Thyroid gland (tissue), 4 donors: ENCODE measurements at regions not wholly inside any gene's neighbourhood (a gene's known extent, or its start where the extent isn't known, plus 50 kb on each side); places are given as distances from the start of the nearest gene placed in this dataset.

Experiments used
- DNase-seq, 2 donors: peaks; one replicate each; pipeline ENCODE4 v3.0.0-alpha.2; 2019
- H3K27ac ChIP-seq, 3 donors: fragments of 200-600 bp; sonication (generic); 1 replicate in 2 of 3; 2 replicates in 1 of 3; pipeline ENCODE4 v1.5.1; 2016 to 2019; ENCODE audit warnings: mild to moderate bottlenecking in 1 of 3, moderate library complexity in 1 of 3
- H3K27me3 ChIP-seq: fragments of 200-600 bp; sonication (generic); one replicate; pipeline ENCODE4 v1.5.1; 2019
- H3K36me3 ChIP-seq, 2 donors: fragments of 200-600 bp; sonication (generic); one replicate each; pipeline ENCODE4 v1.5.1; 2016 to 2019
- H3K4me1 ChIP-seq, 2 donors: fragments of 200-600 bp; sonication (generic); one replicate each; pipeline ENCODE4 v1.5.1; 2017 to 2019
- H3K4me3 ChIP-seq, 3 donors: fragments of 200-600 bp; sonication (generic); replicated peaks in 1 of 3; 1 replicate in 2 of 3; 2 replicates in 1 of 3; pipeline ENCODE4 v1.5.1; 2016; ENCODE audit warnings: mild to moderate bottlenecking in 1 of 3
- H3K9me3 ChIP-seq: fragments of 200-600 bp; sonication (generic); one replicate; pipeline ENCODE4 v1.5.1; 2017
- CTCF ChIP-seq, 6 experiments: fragments of 200-600 bp in 3 of 6; fragments of 450-650 bp in 3 of 6; sonication (generic) in 3 of 6; IDR thresholded peaks; one replicate each; pipeline ENCODE4 v1.5.1; 2016 to 2019; ENCODE audit warnings: antibody characterized with exemption in 6 of 6, mild to moderate bottlenecking in 2 of 6, inconsistent platforms in 1 of 6, moderate library complexity in 1 of 6
- POLR2A ChIP-seq, 2 donors: fragments of 450-650 bp; IDR thresholded peaks; one replicate each; pipeline ENCODE4 v1.6.1; 2017; ENCODE audit warnings: antibody characterized with exemption in 2 of 2, mild to moderate bottlenecking in 2 of 2, moderate library complexity in 1 of 2
- WGBS, 2 donors: methylation state at CpG; one replicate each; pipeline ENCODE4 v1.1.5; 2017; 5-methylcytosine and 5-hydroxymethylcytosine counted together
- intact Hi-C: fragments of 100-400 bp; cut with DNase I; formaldehyde crosslinking; loops from one replicate; pipeline ENCODE4 v1.15.1; 2023

- Histone ChIP-seq H3K27ac (no peak overlapping the region), H3K4me1 (no peaks in the 10 kb centered on the region), H3K36me3 (no peaks in the 10 kb centered on the region), H3K9me3 (no peaks in the 10 kb centered on the region), H3K4me3 (no peak overlapping the region), H3K27me3 (no peaks in the 10 kb centered on the region)
- intact Hi-C loops, result no loop called here
- DNase-seq, result no peak
- TF ChIP-seq CTCF (IDR thresholded peaks at IDR 0.05) (no peak), POLR2A (IDR thresholded peaks at IDR 0.05) (no peak)
- WGBS, 2 donors, result 58 to 72% methylated on average over 3 of the region's 3 CpGs
Measured at GRCh38 chr7:10815546-10815945, 158.1 kb upstream of the PHF14 start.

- no peaks in the 10 kb centered on the region for H3K36me3 ChIP-seq
- intact Hi-C loops, result no loop called here
- 72% methylated on average over 4 of the region's 4 CpGs for WGBS, 2 donors
- H3K27me3 ChIP-seq, result no peaks in the 10 kb centered on the region
- no peak for TF ChIP-seq CTCF (IDR thresholded peaks at IDR 0.05)
- no peaks in the 10 kb centered on the region for H3K4me1 ChIP-seq
- no peak for DNase-seq
- H3K27ac ChIP-seq, result no peak overlapping the region
- H3K4me3 ChIP-seq, result no peak overlapping the region
- H3K9me3 ChIP-seq, result no peaks in the 10 kb centered on the region
Measured at GRCh38 chr7:10821156-10821555, 152.5 kb upstream of the PHF14 start.

- H3K4me3 ChIP-seq, result no peak overlapping the region
- intact Hi-C loops, result no loop called here
- 57 to 66% methylated on average over 1 of the region's 1 CpG for WGBS, 2 donors
- no peak for DNase-seq
- H3K36me3 ChIP-seq, result no peaks in the 10 kb centered on the region
- no peaks in the 10 kb centered on the region for H3K27me3 ChIP-seq
- H3K9me3 ChIP-seq, result no peaks in the 10 kb centered on the region
- H3K27ac ChIP-seq, result no peak overlapping the region
- TF ChIP-seq CTCF (IDR thresholded peaks at IDR 0.05), result no peak
- TF ChIP-seq POLR2A (IDR thresholded peaks at IDR 0.05), result no peak
- no peaks in the 10 kb centered on the region for H3K4me1 ChIP-seq
Measured at GRCh38 chr7:10824154-10824553, 149.5 kb upstream of the PHF14 start.

- no peaks in the 10 kb centered on the region for H3K4me1 ChIP-seq
- intact Hi-C loops, result no loop called here
- no peak for TF ChIP-seq CTCF (IDR thresholded peaks at IDR 0.05)
- TF ChIP-seq POLR2A (IDR thresholded peaks at IDR 0.05), result no peak
- H3K36me3 ChIP-seq, result no peaks in the 10 kb centered on the region
- 73 to 85% methylated on average over 1 of the region's 1 CpG for WGBS, 2 donors
- no peaks in the 10 kb centered on the region for H3K9me3 ChIP-seq
- no peak overlapping the region for H3K4me3 ChIP-seq
- no peaks in the 10 kb centered on the region for H3K27me3 ChIP-seq
- no peak overlapping the region for H3K27ac ChIP-seq
- no peak for DNase-seq
Measured at GRCh38 chr7:10838228-10838627, 135.4 kb upstream of the PHF14 start.

GRCh38 chr7:10845225-10845624, 128.4 kb upstream of the PHF14 start:
- WGBS, 2 donors, result 72 to 97% methylated on average over 2 of the region's 2 CpGs
- Histone ChIP-seq H3K36me3 (no peaks in the 10 kb centered on the region), H3K27ac (no peak overlapping the region), H3K4me3 (no peak overlapping the region), H3K4me1 (no peaks in the 10 kb centered on the region), H3K27me3 (no peaks in the 10 kb centered on the region), H3K9me3 (no peaks in the 10 kb centered on the region)
- DNase-seq, result no peak
- intact Hi-C loops, result loop anchor here (10.0 kb wide), 1 partner anchor 60 kb away; no protein-coding TSS in a partner anchor
- TF ChIP-seq CTCF (IDR thresholded peaks at IDR 0.05) (no peak), POLR2A (IDR thresholded peaks at IDR 0.05) (no peak)
